HepG2 (cell line): ENCODE measurements at regions not wholly inside any gene's neighbourhood (a gene's known extent, or its start where the extent isn't known, plus 50 kb on each side); places are given as distances from the start of the nearest gene placed in this dataset.

Source experiments
- AGO1 ChIP-seq: fragments of 200-400 bp; formaldehyde crosslinking; IDR thresholded peaks from 2 replicates; pipeline ENCODE4 v1.6.1; 2017; ENCODE audit warnings: mild to moderate bottlenecking, low read depth, low read length, moderate library complexity; ENCODE audit not compliant: poor library complexity, severe bottlenecking
- ATF5 ChIP-seq: sonication (generic); formaldehyde crosslinking; IDR thresholded peaks from 2 replicates; pipeline ENCODE4 v1.4.0; 2020; ENCODE audit warnings: mild to moderate bottlenecking, low read depth, missing genetic modification reagents
- ATF7-NPFF ChIP-seq: sonication (generic); formaldehyde crosslinking; IDR thresholded peaks from 2 replicates; pipeline ENCODE4 v1.8.1; 2023; ENCODE audit warnings: mild to moderate bottlenecking, low read depth, missing genetic modification reagents, moderate library complexity
- CENPT ChIP-seq: sonication (generic); formaldehyde crosslinking; IDR thresholded peaks from 2 replicates; pipeline ENCODE4 v1.8.0; 2022; ENCODE audit warnings: low read depth, mild to moderate bottlenecking, moderate library complexity, missing genetic modification reagents
- CHD2 ChIP-seq: IDR thresholded peaks from 2 replicates; pipeline ENCODE4 v1.6.1; 2011; ENCODE audit warnings: low read depth, low read length, improper control_type of control experiment
- HMGXB4 ChIP-seq, 2 experiments: sonication (generic) in 1 of 2; formaldehyde crosslinking in 1 of 2; IDR thresholded peaks; 2 replicates each; pipeline versions ENCODE4 v1.4.0 to v1.6.1; 2018 to 2020; ENCODE audit warnings: missing genetic modification reagents in 2 of 2, borderline replicate concordance in 1 of 2, low read depth in 1 of 2, mild to moderate bottlenecking in 1 of 2, missing biosample characterization in 1 of 2
- KMT2A ChIP-seq: sonication (generic); formaldehyde crosslinking; IDR thresholded peaks from 2 replicates; pipeline ENCODE4 v1.4.0; 2020; ENCODE audit warnings: missing genetic modification reagents
- NCOA2 ChIP-seq: sonication (generic); formaldehyde crosslinking; IDR thresholded peaks from 2 replicates; pipeline ENCODE4 v1.8.0; 2022; ENCODE audit warnings: inconsistent platforms
- NKX3-1 ChIP-seq: sonication (generic); formaldehyde crosslinking; IDR thresholded peaks from 2 replicates; pipeline ENCODE4 v1.5.0; 2020; ENCODE audit warnings: missing genetic modification reagents
- POGZ ChIP-seq: sonication (generic); formaldehyde crosslinking; IDR thresholded peaks from 2 replicates; pipeline ENCODE4 v1.4.0; 2020; ENCODE audit warnings: mild to moderate bottlenecking, missing genetic modification reagents
- RCOR2 ChIP-seq: IDR thresholded peaks from 2 replicates; pipeline ENCODE4 v1.6.1; 2016; ENCODE audit warnings: missing biosample characterization, missing genetic modification reagents
- STAT5B ChIP-seq: sonication (generic); formaldehyde crosslinking; IDR thresholded peaks from 2 replicates; pipeline ENCODE4 v1.4.0; 2020; ENCODE audit warnings: missing genetic modification reagents
- TAF15 ChIP-seq: fragments of 200-400 bp; formaldehyde crosslinking; IDR thresholded peaks from one replicate; pipeline ENCODE4 v1.6.1; 2018; ENCODE audit warnings: mild to moderate bottlenecking, low read depth, low read length; ENCODE audit not compliant: poor library complexity, severe bottlenecking
- ZFX ChIP-seq: sonication (generic); formaldehyde crosslinking; IDR thresholded peaks from 2 replicates; pipeline ENCODE4 v1.4.0; 2020; ENCODE audit warnings: mild to moderate bottlenecking, low read depth, missing genetic modification reagents, moderate library complexity
- ZHX2 ChIP-seq, 2 experiments: sonication (generic) in 1 of 2; formaldehyde crosslinking in 1 of 2; IDR thresholded peaks; 2 replicates each; pipeline versions ENCODE4 v1.6.1 to v1.9.0; 2014 to 2022; ENCODE audit warnings: antibody characterized with exemption in 1 of 2, borderline replicate concordance in 1 of 2, inconsistent platforms in 1 of 2, low read depth in 1 of 2, missing genetic modification reagents in 1 of 2
- ZNF530 ChIP-seq: sonication (generic); formaldehyde crosslinking; IDR thresholded peaks from 2 replicates; pipeline ENCODE4 v1.5.0; 2020; ENCODE audit warnings: low read depth, mild to moderate bottlenecking, missing genetic modification reagents
- ZNF564 ChIP-seq: sonication (generic); formaldehyde crosslinking; IDR thresholded peaks from 2 replicates; pipeline ENCODE4 v1.8.1; 2023; ENCODE audit warnings: mild to moderate bottlenecking, missing genetic modification reagents
- ZNF607 ChIP-seq: sonication (generic); formaldehyde crosslinking; IDR thresholded peaks from 2 replicates; pipeline ENCODE4 v1.5.1; 2020; ENCODE audit warnings: missing genetic modification reagents, mild to moderate bottlenecking, borderline replicate concordance
- ZNF746 ChIP-seq: sonication (generic); formaldehyde crosslinking; IDR thresholded peaks from 2 replicates; pipeline ENCODE4 v1.8.0; 2022; ENCODE audit warnings: mild to moderate bottlenecking, missing genetic modification reagents
- ZNF790 ChIP-seq: sonication (generic); formaldehyde crosslinking; IDR thresholded peaks from 2 replicates; pipeline ENCODE4 v1.8.0; 2022; ENCODE audit warnings: missing genetic modification reagents, mild to moderate bottlenecking, borderline replicate concordance

GRCh38 chr7:131105799-131106680 is 221.6 kb upstream of the MKLN1 start (continued):
- TF ChIP-seq ZFX (CRISPR knock-in tag) (peak; percentile 47; the same call in 1 of the 2 replicates), AGO1 (peak; percentile 87), CHD2 (no peak), ZNF564 (CRISPR knock-in tag) (no peak), ZNF530 (CRISPR knock-in tag) (no peak), ATF5 (CRISPR knock-in tag) (no peak), ZNF607 (CRISPR knock-in tag) (peak; percentile 53; the same call in 1 of the 2 replicates), ZNF790 (CRISPR knock-in tag) (no peak), NKX3-1 (CRISPR knock-in tag) (no peak), CENPT (CRISPR knock-in tag) (no peak), POGZ (CRISPR knock-in tag) (peak; percentile 55), TAF15 (no peak), ZHX2 (IDR thresholded peaks at IDR 0.05; ENCODE audit: low read depth) (no peak), ZHX2 (CRISPR knock-in tag; IDR thresholded peaks at IDR 0.05; ENCODE audit: borderline replicate concordance) (0 out of 2 replicates have a peak, but pooled peaks have one; percentile 19), ZNF746 (CRISPR knock-in tag) (peak; percentile 72; the same call in 1 of the 2 replicates), STAT5B (CRISPR knock-in tag) (no peak), KMT2A (CRISPR knock-in tag) (no peak; the same call in 1 of the 2 replicates), ATF7-NPFF (peak; percentile 30; the same call in 1 of the 2 replicates), NCOA2 (no peak), RCOR2 (CRISPR knock-in tag) (no peak), HMGXB4 (CRISPR knock-in tag; IDR thresholded peaks at IDR 0.05; ENCODE audit: borderline replicate concordance in 1 of 2, low read depth in 1 of 2) (peak; percentile 43 to 50; a peak in 2 of 4 replicates)
